ENCODE measurements at regions not wholly inside any gene's neighbourhood (a gene's known extent, or its start where the extent isn't known, plus 50 kb on each side); places are given as distances from the start of the nearest gene placed in this dataset.

GRCh38 chr5:51188001-51188591 is 195.2 kb upstream of the ISL1 start:
- Histone ChIP-seq H3K9ac (ENCODE audit: low read length) (no peak overlapping the region), H3K9me3 (ENCODE audit: control insufficient read depth, low read length) (no peaks in the 10 kb centered on the region), H3K27me3 (replicated peaks; ENCODE audit: control insufficient read depth, insufficient read depth, low read length) (no peaks in the 10 kb centered on the region), H3K36me3 (ENCODE audit: control insufficient read depth, insufficient read depth, low read length, severe bottlenecking) (no peaks in the 10 kb centered on the region), H3K4me1 (ENCODE audit: control insufficient read depth, insufficient read depth, low read length) (no peaks in the 10 kb centered on the region), H3K4me3 (ENCODE audit: low read length) (no peak overlapping the region)
- DNase-seq (ENCODE audit: low read depth) = no peak

GRCh38 chr5:51194671-51195070 is 188.6 kb upstream of the ISL1 start:
- no peaks in the 10 kb centered on the region for H3K4me1 ChIP-seq (ENCODE audit: control insufficient read depth, insufficient read depth, low read length)
- no peak overlapping the region for H3K9ac ChIP-seq (ENCODE audit: low read length)
- no peaks in the 10 kb centered on the region for H3K9me3 ChIP-seq (ENCODE audit: control insufficient read depth, low read length)
- H3K4me3 ChIP-seq (ENCODE audit: low read length) = no peak overlapping the region
- no peaks in the 10 kb centered on the region for H3K36me3 ChIP-seq (ENCODE audit: control insufficient read depth, insufficient read depth, low read length, severe bottlenecking)
- no peaks in the 10 kb centered on the region for H3K27me3 ChIP-seq (replicated peaks; ENCODE audit: control insufficient read depth, insufficient read depth, low read length)
- DNase-seq (ENCODE audit: low read depth) = no peak

GRCh38 chr5:51201024-51201423 is 182.2 kb upstream of the ISL1 start:
- Histone ChIP-seq H3K9me3 (ENCODE audit: control insufficient read depth, low read length) (no peaks in the 10 kb centered on the region), H3K9ac (ENCODE audit: low read length) (no peak overlapping the region), H3K4me1 (ENCODE audit: control insufficient read depth, insufficient read depth, low read length) (no peaks in the 10 kb centered on the region), H3K27me3 (replicated peaks; ENCODE audit: control insufficient read depth, insufficient read depth, low read length) (no peaks in the 10 kb centered on the region), H3K4me3 (ENCODE audit: low read length) (no peak overlapping the region), H3K36me3 (ENCODE audit: control insufficient read depth, insufficient read depth, low read length, severe bottlenecking) (no peaks in the 10 kb centered on the region)
- no peak for DNase-seq (ENCODE audit: low read depth)

GRCh38 chr5:51201708-51202107 is 181.5 kb upstream of the ISL1 start:
- Histone ChIP-seq H3K9ac (ENCODE audit: low read length) (no peak overlapping the region), H3K4me1 (ENCODE audit: control insufficient read depth, insufficient read depth, low read length) (no peaks in the 10 kb centered on the region), H3K27me3 (replicated peaks; ENCODE audit: control insufficient read depth, insufficient read depth, low read length) (no peaks in the 10 kb centered on the region), H3K9me3 (ENCODE audit: control insufficient read depth, low read length) (no peaks in the 10 kb centered on the region), H3K4me3 (ENCODE audit: low read length) (no peak overlapping the region), H3K36me3 (ENCODE audit: control insufficient read depth, insufficient read depth, low read length, severe bottlenecking) (no peaks in the 10 kb centered on the region)
- no peak for DNase-seq (ENCODE audit: low read depth)

DNA sequence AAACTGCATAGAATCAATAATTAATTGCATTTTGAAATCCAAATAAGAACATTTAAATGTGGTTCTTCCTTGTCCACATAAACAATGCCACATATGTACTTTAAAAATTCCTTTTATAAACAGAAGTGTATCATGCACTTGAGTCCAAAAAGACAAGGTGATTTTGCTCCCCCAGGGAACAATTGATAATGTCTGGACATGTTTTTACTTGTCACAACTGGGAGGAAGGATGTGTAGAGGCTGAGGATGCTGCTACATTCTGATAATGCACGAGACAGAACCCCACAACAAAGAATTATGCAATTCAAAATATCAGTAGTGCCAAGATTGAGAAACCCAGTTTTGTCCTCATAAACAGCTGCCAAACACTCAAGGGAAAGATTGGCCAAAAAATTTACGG is 181.1 kb upstream of the ISL1 start:
- DNase-seq (ENCODE audit: low read depth) = no peak
- Histone ChIP-seq H3K4me1 (ENCODE audit: control insufficient read depth, insufficient read depth, low read length) (no peaks in the 10 kb centered on the region), H3K27me3 (replicated peaks; ENCODE audit: control insufficient read depth, insufficient read depth, low read length) (no peaks in the 10 kb centered on the region), H3K36me3 (ENCODE audit: control insufficient read depth, insufficient read depth, low read length, severe bottlenecking) (no peaks in the 10 kb centered on the region), H3K9ac (ENCODE audit: low read length) (no peak overlapping the region), H3K4me3 (ENCODE audit: low read length) (no peak overlapping the region), H3K9me3 (ENCODE audit: control insufficient read depth, low read length) (no peaks in the 10 kb centered on the region)

GRCh38 chr5:51203598-51203997 is 179.7 kb upstream of the ISL1 start:
- no peak overlapping the region for H3K9ac ChIP-seq (ENCODE audit: low read length)
- H3K4me1 ChIP-seq (ENCODE audit: control insufficient read depth, insufficient read depth, low read length) = no peaks in the 10 kb centered on the region
- H3K9me3 ChIP-seq (ENCODE audit: control insufficient read depth, low read length) = no peaks in the 10 kb centered on the region
- no peaks in the 10 kb centered on the region for H3K36me3 ChIP-seq (ENCODE audit: control insufficient read depth, insufficient read depth, low read length, severe bottlenecking)
- H3K4me3 ChIP-seq (ENCODE audit: low read length) = no peak overlapping the region
- H3K27me3 ChIP-seq (replicated peaks; ENCODE audit: control insufficient read depth, insufficient read depth, low read length) = no peaks in the 10 kb centered on the region
- no peak for DNase-seq (ENCODE audit: low read depth)

DNA sequence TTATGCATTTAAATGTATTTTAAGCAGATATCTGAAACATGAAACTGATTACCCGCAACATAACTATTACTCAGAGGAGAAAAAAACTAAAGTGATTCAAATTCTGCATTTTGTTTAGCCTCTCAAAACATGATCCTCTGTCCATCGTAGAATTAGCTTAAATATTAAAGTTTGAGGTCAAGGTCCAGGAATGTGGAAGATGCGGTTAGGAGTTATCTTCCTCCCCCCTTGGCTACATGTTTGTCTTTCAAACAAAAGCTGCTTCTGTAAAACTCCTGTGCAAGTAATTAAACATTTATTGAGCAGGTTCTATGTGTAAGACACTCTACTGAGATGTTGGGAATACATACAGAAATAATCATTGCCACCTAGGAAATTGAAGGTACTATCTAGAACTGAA is 175.0 kb upstream of the ISL1 start:
- no peak for DNase-seq (ENCODE audit: low read depth)
- Histone ChIP-seq H3K9ac (ENCODE audit: low read length) (no peak overlapping the region), H3K9me3 (ENCODE audit: control insufficient read depth, low read length) (no peaks in the 10 kb centered on the region)

GRCh38 chr5:51214746-51215145 is 168.5 kb upstream of the ISL1 start:
- H3K4me1 ChIP-seq (ENCODE audit: control insufficient read depth, insufficient read depth, low read length) = no peaks in the 10 kb centered on the region
- no peaks in the 10 kb centered on the region for H3K9me3 ChIP-seq (ENCODE audit: control insufficient read depth, low read length)
- H3K9ac ChIP-seq (ENCODE audit: low read length) = no peak overlapping the region
- H3K36me3 ChIP-seq (ENCODE audit: control insufficient read depth, insufficient read depth, low read length, severe bottlenecking) = no peaks in the 10 kb centered on the region
- no peak overlapping the region for H3K4me3 ChIP-seq (ENCODE audit: low read length)
- DNase-seq (ENCODE audit: low read depth) = no peak
- no peaks in the 10 kb centered on the region for H3K27me3 ChIP-seq (replicated peaks; ENCODE audit: control insufficient read depth, insufficient read depth, low read length)

More for the DNA sequence above, 175.0 kb upstream of the ISL1 start:
- Histone ChIP-seq H3K36me3 (ENCODE audit: control insufficient read depth, insufficient read depth, low read length, severe bottlenecking) (no peaks in the 10 kb centered on the region), H3K4me3 (ENCODE audit: low read length) (no peak overlapping the region), H3K4me1 (ENCODE audit: control insufficient read depth, insufficient read depth, low read length) (no peaks in the 10 kb centered on the region), H3K27me3 (replicated peaks; ENCODE audit: control insufficient read depth, insufficient read depth, low read length) (no peaks in the 10 kb centered on the region)

GRCh38 chr5:51225789-51226742 is 157.2 kb upstream of the ISL1 start:
- peaks cover 9% of the 10 kb centered on the region for H3K9me3 ChIP-seq (ENCODE audit: control insufficient read depth, low read length)
- H3K36me3 ChIP-seq (ENCODE audit: control insufficient read depth, insufficient read depth, low read length, severe bottlenecking) = no peaks in the 10 kb centered on the region
- no peak overlapping the region for H3K9ac ChIP-seq (ENCODE audit: low read length)
- no peaks in the 10 kb centered on the region for H3K27me3 ChIP-seq (replicated peaks; ENCODE audit: control insufficient read depth, insufficient read depth, low read length)
- no peak for DNase-seq (ENCODE audit: low read depth)
- H3K4me3 ChIP-seq (ENCODE audit: low read length) = no peak overlapping the region
- no peaks in the 10 kb centered on the region for H3K4me1 ChIP-seq (ENCODE audit: control insufficient read depth, insufficient read depth, low read length)

DNA sequence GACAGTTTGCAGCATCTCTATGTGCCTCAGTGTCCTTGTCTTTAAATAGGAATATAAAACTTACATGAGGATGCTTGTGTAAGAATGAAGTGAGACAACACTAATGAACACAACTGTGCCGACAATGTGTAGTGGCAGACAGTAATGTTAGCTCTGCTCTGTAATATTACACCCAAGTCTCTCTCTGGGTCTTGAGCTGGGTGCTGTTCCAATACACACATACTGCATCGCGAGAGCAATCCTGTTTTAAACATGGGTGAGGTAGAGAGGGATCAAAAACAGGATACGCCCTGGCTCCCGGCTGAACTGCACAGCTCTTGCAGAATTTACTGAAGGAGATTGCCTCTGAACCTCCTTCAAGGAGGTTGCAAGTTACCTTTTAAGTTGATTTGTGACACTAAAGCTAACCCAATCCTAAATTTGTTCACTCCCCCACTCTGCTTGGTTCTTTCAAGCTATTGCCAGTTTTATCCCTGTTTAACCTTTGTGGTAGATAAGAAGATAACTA is 155.2 kb upstream of the ISL1 start:
- no peak overlapping the region for H3K9ac ChIP-seq (ENCODE audit: low read length)
- no peaks in the 10 kb centered on the region for H3K36me3 ChIP-seq (ENCODE audit: control insufficient read depth, insufficient read depth, low read length, severe bottlenecking)
- no peaks in the 10 kb centered on the region for H3K4me1 ChIP-seq (ENCODE audit: control insufficient read depth, insufficient read depth, low read length)
- H3K9me3 ChIP-seq (ENCODE audit: control insufficient read depth, low read length) = peaks cover 11% of the 10 kb centered on the region
- no peak overlapping the region for H3K4me3 ChIP-seq (ENCODE audit: low read length)
- no peaks in the 10 kb centered on the region for H3K27me3 ChIP-seq (replicated peaks; ENCODE audit: control insufficient read depth, insufficient read depth, low read length)
- DNase-seq (ENCODE audit: low read depth) = no peak

DNA sequence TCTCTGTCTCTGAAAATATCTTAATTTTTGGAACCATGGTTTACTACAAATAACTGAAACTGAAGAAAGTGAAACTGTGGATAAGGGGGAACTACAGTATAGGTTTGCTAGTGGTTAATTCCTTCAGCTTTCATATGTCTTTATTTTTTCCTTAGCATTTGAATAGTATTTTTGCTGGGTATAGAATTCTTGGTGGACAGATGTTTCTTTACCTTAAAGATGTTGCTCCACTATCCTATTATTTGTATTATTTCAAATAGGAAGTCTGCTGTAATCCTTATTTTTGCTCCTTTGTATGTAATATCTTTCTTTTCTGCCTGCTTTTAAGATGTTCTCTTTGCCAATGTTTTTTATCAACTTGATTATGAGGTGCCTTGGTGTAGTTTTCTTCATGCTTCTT is 152.9 kb upstream of the ISL1 start:
- DNase-seq (ENCODE audit: low read depth) = no peak
- H3K9me3 ChIP-seq (ENCODE audit: control insufficient read depth, low read length) = peaks cover 11% of the 10 kb centered on the region
- H3K4me3 ChIP-seq (ENCODE audit: low read length) = no peak overlapping the region

More for the DNA sequence above, 152.9 kb upstream of the ISL1 start:
- no peak overlapping the region for H3K9ac ChIP-seq (ENCODE audit: low read length)
- H3K27me3 ChIP-seq (replicated peaks; ENCODE audit: control insufficient read depth, insufficient read depth, low read length) = no peaks in the 10 kb centered on the region
- no peaks in the 10 kb centered on the region for H3K36me3 ChIP-seq (ENCODE audit: control insufficient read depth, insufficient read depth, low read length, severe bottlenecking)
- H3K4me1 ChIP-seq (ENCODE audit: control insufficient read depth, insufficient read depth, low read length) = no peaks in the 10 kb centered on the region
